ENCODE measurements at regions not wholly inside any gene's neighbourhood (a gene's known extent, or its start where the extent isn't known, plus 50 kb on each side); places are given as distances from the start of the nearest gene placed in this dataset.

- Histone ChIP-seq H3K27ac (no peak overlapping the region), H3K36me3 (no peaks in the 10 kb centered on the region), H3K9me3 (no peaks in the 10 kb centered on the region), H3K27me3 (no peaks in the 10 kb centered on the region), H3K4me1 (no peaks in the 10 kb centered on the region), H3K4me3 (no peak overlapping the region)
- WGBS (ENCODE audit: insufficient coverage, low coverage, low lambda C conversion rate, missing lambda C conversion rate), result 34% methylated on average over 4 of the region's 4 CpGs
- DNase-seq (no peak), ATAC-seq (no peak)
- intact Hi-C loops (cut with DNase I), result no loop called here
- TF ChIP-seq POLR2A (IDR thresholded peaks at IDR 0.05) (no peak), CTCF (IDR thresholded peaks at IDR 0.05) (peak in 1 of 4 donors; percentile 8)
These were observed 160.4 kb downstream of the PCDH20 start for GRCh38 chr13:61255040-61255796.

GRCh38 chr13:61253105-61253877, 162.4 kb downstream of the PCDH20 start:
- DNase-seq (no peak), ATAC-seq (no peak)
- WGBS (ENCODE audit: insufficient coverage, low coverage, low lambda C conversion rate, missing lambda C conversion rate), result 28% methylated on average over 3 of the region's 3 CpGs
- Histone ChIP-seq H3K4me3 (no peak overlapping the region), H3K27me3 (no peaks in the 10 kb centered on the region), H3K36me3 (no peaks in the 10 kb centered on the region), H3K4me1 (no peaks in the 10 kb centered on the region), H3K27ac (no peak overlapping the region), H3K9me3 (no peaks in the 10 kb centered on the region)
- no peak for TF ChIP-seq POLR2A (IDR thresholded peaks at IDR 0.05)
- no peak for TF ChIP-seq CTCF (IDR thresholded peaks at IDR 0.05)
- intact Hi-C loops (cut with DNase I), result no loop called here

GRCh38 chr13:61252213-61252612, 163.4 kb downstream of the PCDH20 start:
- H3K9me3 ChIP-seq, result no peaks in the 10 kb centered on the region
- no peak overlapping the region for H3K27ac ChIP-seq
- no peaks in the 10 kb centered on the region for H3K4me1 ChIP-seq
- no peaks in the 10 kb centered on the region for H3K36me3 ChIP-seq
- no peak for DNase-seq
- H3K27me3 ChIP-seq, result no peaks in the 10 kb centered on the region
- intact Hi-C loops (cut with DNase I), result no loop called here
- no peak overlapping the region for H3K4me3 ChIP-seq
- no peak for ATAC-seq
- TF ChIP-seq CTCF (IDR thresholded peaks at IDR 0.05) (no peak), POLR2A (IDR thresholded peaks at IDR 0.05) (no peak)

GRCh38 chr13:61247149-61247936, 168.3 kb downstream of the PCDH20 start:
- 50% methylated on average over 1 of the region's 6 CpGs for WGBS (ENCODE audit: insufficient coverage, low coverage, low lambda C conversion rate, missing lambda C conversion rate)
- H3K4me1 ChIP-seq, result no peaks in the 10 kb centered on the region
- no peaks in the 10 kb centered on the region for H3K9me3 ChIP-seq
- H3K27me3 ChIP-seq, result no peaks in the 10 kb centered on the region
- peak in 1 of 4 donors; percentile 32 for ATAC-seq
- no peak overlapping the region for H3K27ac ChIP-seq
- H3K36me3 ChIP-seq, result no peaks in the 10 kb centered on the region
- peak in 1 of 3 donors; percentile 28 for DNase-seq
- H3K4me3 ChIP-seq, result no peak overlapping the region
- TF ChIP-seq POLR2A (IDR thresholded peaks at IDR 0.05), result no peak
- no peak for TF ChIP-seq CTCF (IDR thresholded peaks at IDR 0.05)
- intact Hi-C loops (cut with DNase I), result no loop called here
